ENCODE measurements at regions not wholly inside any gene's neighbourhood (a gene's known extent, or its start where the extent isn't known, plus 50 kb on each side); places are given as distances from the start of the nearest gene placed in this dataset.

DNA sequence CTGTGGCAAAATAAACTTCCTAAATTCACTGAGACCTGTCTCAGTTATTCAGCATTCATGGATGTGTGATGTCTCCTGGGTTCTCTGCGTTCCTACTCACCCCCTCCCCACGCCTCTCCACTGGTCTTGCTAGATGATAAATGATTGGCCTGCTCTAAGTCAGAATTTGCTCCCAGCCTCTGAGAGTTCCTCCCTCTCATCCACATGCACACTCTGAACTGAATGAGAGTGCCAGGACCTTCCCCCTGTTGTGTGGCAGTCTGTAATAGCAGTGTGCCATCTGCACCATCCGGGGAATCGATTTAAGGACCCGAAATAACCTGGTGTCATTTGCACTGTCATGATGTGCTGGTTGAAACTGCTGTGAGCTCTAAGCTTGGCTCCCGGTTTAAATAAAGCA lies 135.8 kb upstream of the AFDN start:
- no peak overlapping the region for H4K91ac ChIP-seq (ENCODE audit: insufficient read depth, low read depth, low read length)
- no peak overlapping the region for H2BK5ac ChIP-seq (ENCODE audit: low read depth, low read length, poor library complexity, severe bottlenecking)
- no peak overlapping the region for H2BK20ac ChIP-seq (ENCODE audit: low read depth, low read length)
- no peak overlapping the region for H3K4me3 ChIP-seq (ENCODE audit: insufficient read depth, low read depth, low read length)
- H3K9me1 ChIP-seq (ENCODE audit: insufficient read depth, low read length), result no peaks in the 10 kb centered on the region
- no peaks in the 10 kb centered on the region for H3K79me1 ChIP-seq (ENCODE audit: low read depth in 1 of 2, low read length in 2 of 2)
- H2AFZ ChIP-seq (replicated peaks; ENCODE audit: low read length, poor library complexity), result no peak overlapping the region
- H3K9ac ChIP-seq (ENCODE audit: low read depth, low read length), result no peak overlapping the region
- no TSS peak for BruUV-seq (replicated peaks)
- H2AK9ac ChIP-seq (replicated peaks; ENCODE audit: low read depth, low read length, poor library complexity), result no peak overlapping the region
- intact Hi-C loops (cut with micrococcal nuclease) (no loop called here), in situ Hi-C loops (cut with MboI; ENCODE audit: low sequenced_read_pairs) (no loop called here), dilution Hi-C loops (cut with HindIII; ENCODE audit: low sequenced_read_pairs, unreplicated experiment) (no loop called here)
- TF ChIP-seq USF2 (IDR thresholded peaks at IDR 0.05; ENCODE audit: low read depth, low read length), result no peak
- no peak for TF ChIP-seq MAFK (IDR thresholded peaks at IDR 0.05; ENCODE audit: low read depth, low read length)
- TF ChIP-seq RCOR1 (IDR thresholded peaks at IDR 0.05; ENCODE audit: insufficient replicate concordance, low read length), result no peak
- TF ChIP-seq POLR2A (IDR thresholded peaks at IDR 0.05; ENCODE audit: low read depth, low read length), result no peak
- TF ChIP-seq, protein P1, sequence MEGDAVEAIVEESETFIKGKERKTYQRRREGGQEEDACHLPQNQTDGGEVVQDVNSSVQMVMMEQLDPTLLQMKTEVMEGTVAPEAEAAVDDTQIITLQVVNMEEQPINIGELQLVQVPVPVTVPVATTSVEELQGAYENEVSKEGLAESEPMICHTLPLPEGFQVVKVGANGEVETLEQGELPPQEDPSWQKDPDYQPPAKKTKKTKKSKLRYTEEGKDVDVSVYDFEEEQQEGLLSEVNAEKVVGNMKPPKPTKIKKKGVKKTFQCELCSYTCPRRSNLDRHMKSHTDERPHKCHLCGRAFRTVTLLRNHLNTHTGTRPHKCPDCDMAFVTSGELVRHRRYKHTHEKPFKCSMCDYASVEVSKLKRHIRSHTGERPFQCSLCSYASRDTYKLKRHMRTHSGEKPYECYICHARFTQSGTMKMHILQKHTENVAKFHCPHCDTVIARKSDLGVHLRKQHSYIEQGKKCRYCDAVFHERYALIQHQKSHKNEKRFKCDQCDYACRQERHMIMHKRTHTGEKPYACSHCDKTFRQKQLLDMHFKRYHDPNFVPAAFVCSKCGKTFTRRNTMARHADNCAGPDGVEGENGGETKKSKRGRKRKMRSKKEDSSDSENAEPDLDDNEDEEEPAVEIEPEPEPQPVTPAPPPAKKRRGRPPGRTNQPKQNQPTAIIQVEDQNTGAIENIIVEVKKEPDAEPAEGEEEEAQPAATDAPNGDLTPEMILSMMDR (conservative IDR thresholded peaks at IDR 0.05; ENCODE audit: low read depth, low read length), result no peak
- TF ChIP-seq NFE2L2 (IDR thresholded peaks at IDR 0.05; ENCODE audit: low read depth, low read length), result no peak
- TF ChIP-seq FOS (IDR thresholded peaks at IDR 0.05; ENCODE audit: low read depth, low read length), result no peak
- TF ChIP-seq ELK1 (IDR thresholded peaks at IDR 0.05; ENCODE audit: borderline replicate concordance, low read depth, low read length), result no peak
- no peak for TF ChIP-seq RAD21 (IDR thresholded peaks at IDR 0.05; ENCODE audit: low read length)
- no peak overlapping the region for H3K23ac ChIP-seq (ENCODE audit: low read depth, low read length)
- no peak overlapping the region for H4K5ac ChIP-seq (ENCODE audit: low read depth, low read length)
- POLR2A ChIA-PET (ENCODE audit: unreplicated experiment), result no interaction called here
- no peak overlapping the region for H3K27ac ChIP-seq (ENCODE audit: insufficient read depth, low read length)
- WGBS, 2 experiments (ENCODE audit: extremely low coverage in 2 of 2, insufficient read length in 1 of 2), result 43% methylated on average over 3 of the region's 6 CpGs; no CpG with 5 or more reads in 1 of the 2 experiments
- no peaks in the 10 kb centered on the region for H3K4me1 ChIP-seq (ENCODE audit: control insufficient read depth, insufficient read depth, low read length)
- H3K36me3 ChIP-seq (ENCODE audit: control insufficient read depth, insufficient read depth, low read length), result no peaks in the 10 kb centered on the region
- H4K20me1 ChIP-seq (ENCODE audit: insufficient read depth, low read length), result no peaks in the 10 kb centered on the region
- H2BK15ac ChIP-seq (ENCODE audit: low read depth, low read length), result no peak overlapping the region
- H3K9me3 ChIP-seq (ENCODE audit: control insufficient read depth, insufficient read depth, low read length), result peaks cover 34% of the 10 kb centered on the region
- H3K4ac ChIP-seq (ENCODE audit: low read depth, low read length), result no peak overlapping the region
- CTCF ChIA-PET, result no interaction called here
- no peak overlapping the region for H2AK5ac ChIP-seq (ENCODE audit: low read depth, low read length)
- no peak overlapping the region for H2BK120ac ChIP-seq (ENCODE audit: low read depth, low read length)
- H4K8ac ChIP-seq (ENCODE audit: low read depth in 2 of 2, low read length in 2 of 2), result no peak overlapping the region
- ATAC-seq (ENCODE audit: low read depth) (no peak), DNase-seq (no peak)
- H3K27me3 ChIP-seq (ENCODE audit: control insufficient read depth, insufficient read depth, low read length), result no peaks in the 10 kb centered on the region
- H3K56ac ChIP-seq (ENCODE audit: extremely low read depth, insufficient read depth, low read length), result no peak overlapping the region
- H3K4me2 ChIP-seq (ENCODE audit: low read depth, low read length), result no peak overlapping the region
- no peak overlapping the region for H3K18ac ChIP-seq (ENCODE audit: low read depth, low read length)
- no peak overlapping the region for H3K14ac ChIP-seq (replicated peaks; ENCODE audit: low read depth, low read length)

Measured in IMR-90 (cell line).